GM23338 (cell line): ENCODE measurements at regions not wholly inside any gene's neighbourhood (a gene's known extent, or its start where the extent isn't known, plus 50 kb on each side); places are given as distances from the start of the nearest gene placed in this dataset.

Experiments
- CTCF ChIP-seq, 2 experiments: fragments of 200-600 bp in 1 of 2; sonication (generic) in 1 of 2; conservative IDR thresholded peaks; 2 replicates each; pipeline versions ENCODE4 v1.5.1 to v1.6.1; 2016 to 2017; ENCODE audit warnings: antibody characterized with exemption in 2 of 2, low read depth in 2 of 2, mild to moderate bottlenecking in 2 of 2, moderate library complexity in 1 of 2
- EZH2 ChIP-seq: fragments of 200-600 bp; sonication (generic); IDR thresholded peaks from one replicate; pipeline ENCODE4 v1.8.0; 2017; ENCODE audit warnings: antibody characterized with exemption, mild to moderate bottlenecking, low read depth; ENCODE audit not compliant: unreplicated experiment
- JUNB ChIP-seq: IDR thresholded peaks from one replicate; pipeline ENCODE4 v1.6.1; 2016; ENCODE audit warnings: antibody characterized with exemption; ENCODE audit not compliant: unreplicated experiment

GRCh38 chr1:98032958-98033357 lies 112.1 kb upstream of the DPYD start:
- TF ChIP-seq CTCF (conservative IDR thresholded peaks at IDR 0.05; ENCODE audit: low read depth in 2 of 2): no peak
- no peak for TF ChIP-seq EZH2
- no peak for TF ChIP-seq JUNB
